Transverse colon (tissue), 4 donors: ENCODE measurements at regions not wholly inside any gene's neighbourhood (a gene's known extent, or its start where the extent isn't known, plus 50 kb on each side); places are given as distances from the start of the nearest gene placed in this dataset.
"Not testable (repeated sequence)": the region's sequence is repeated elsewhere in the genome, so short reads cannot be mapped to it uniquely, and the experiment has no call there.

Experiments used
- DNase-seq: peaks from one replicate; pipeline ENCODE4 v3.0.0-alpha.2; 2019
- H3K27ac ChIP-seq, 4 donors: fragments of 200-600 bp; sonication (generic); 2 replicates each; pipeline ENCODE4 v1.5.1; 2016 to 2018; ENCODE audit warnings: inconsistent platforms in 4 of 4
- H3K27me3 ChIP-seq: fragments of 200-600 bp; sonication (generic); 2 replicates; pipeline ENCODE4 v1.5.1; 2017; ENCODE audit warnings: inconsistent platforms
- H3K36me3 ChIP-seq, 4 donors: fragments of 200-600 bp; sonication (generic); 2 replicates each; pipeline ENCODE4 v1.5.1; 2017 to 2019; ENCODE audit warnings: inconsistent platforms in 4 of 4
- H3K4me1 ChIP-seq, 4 donors: fragments of 200-600 bp; sonication (generic); 2 replicates each; pipeline ENCODE4 v1.5.1; 2017 to 2020; ENCODE audit warnings: inconsistent platforms in 4 of 4
- H3K4me3 ChIP-seq, 4 donors: fragments of 200-600 bp; sonication (generic); 1 replicate in 1 of 4; 2 replicates in 3 of 4; pipeline versions ENCODE4 v1.5.1 to v1.6.1; 2017 to 2019; ENCODE audit warnings: inconsistent platforms in 4 of 4
- H3K9me3 ChIP-seq, 2 donors: fragments of 200-600 bp; sonication (generic); 2 replicates each; pipeline ENCODE4 v1.5.1; 2017 to 2019; ENCODE audit warnings: inconsistent platforms in 2 of 2
- CTCF ChIP-seq, 5 experiments: fragments of 200-600 bp in 3 of 5; fragments of 450-650 bp in 2 of 5; sonication (generic) in 3 of 5; IDR thresholded peaks; 1 replicate in 2 of 5; 2 replicates in 3 of 5; pipeline ENCODE4 v1.5.1; 2016 to 2017; ENCODE audit warnings: antibody characterized with exemption in 5 of 5, inconsistent platforms in 3 of 5, mild to moderate bottlenecking in 2 of 5, moderate library complexity in 1 of 5
- EP300 ChIP-seq: sonication (generic); formaldehyde crosslinking; IDR thresholded peaks from one replicate; pipeline ENCODE4 v1.6.1; 2017; ENCODE audit warnings: antibody characterized with exemption, low read depth
- POLR2A ChIP-seq: fragments of 450-650 bp; IDR thresholded peaks from one replicate; pipeline ENCODE4 v1.6.1; 2016; ENCODE audit warnings: antibody characterized with exemption, mild to moderate bottlenecking, moderate library complexity
- POLR2AphosphoS5 ChIP-seq, 3 donors: sonication (generic); formaldehyde crosslinking; IDR thresholded peaks; one replicate each; pipeline ENCODE4 v1.6.1; 2016; ENCODE audit warnings: antibody characterized with exemption in 3 of 3
- WGBS, 2 donors: methylation state at CpG; one replicate each; pipeline ENCODE4 v1.1.5; 2018; ENCODE audit warnings: low coverage in 1 of 2; 5-methylcytosine and 5-hydroxymethylcytosine counted together
- in situ Hi-C, 4 donors: fragments of 200-750 bp; cut with MboI; loops; one replicate each; pipeline versions ENCODE4 v1.15.0 to v1.15.1; 2017; ENCODE audit warnings: low sequenced_read_pairs in 3 of 4, low pct_ligation_motif_present in 1 of 4, low pct_unique_long_range_greater_than_20kb in 1 of 4
- intact Hi-C: fragments of 100-400 bp; cut with DNase I; formaldehyde crosslinking; loops from one replicate; pipeline ENCODE4 v1.15.1; 2023; ENCODE audit warnings: low total_unique reads

GRCh38 chr1:25116832-25117231, 115.5 kb downstream of the SYF2 start:
- in situ Hi-C loops: loop anchor here in 1 of 4 donors (5.0 kb wide), 1 partner anchor 90 kb away; no protein-coding TSS in a partner anchor

GRCh38 chr1:25116117-25116516, 116.2 kb downstream of the SYF2 start:
- in situ Hi-C loops: loop anchor here in 1 of 4 donors (5.0 kb wide), 1 partner anchor 91 kb away; no protein-coding TSS in a partner anchor
- H3K27me3 ChIP-seq, DNase-seq, H3K4me3 ChIP-seq, H3K36me3 ChIP-seq, H3K4me1 ChIP-seq, H3K9me3 ChIP-seq, H3K27ac ChIP-seq: not testable (repeated sequence)
- WGBS, 2 donors: 90 to 96% methylated on average over 2 to 7 of the region's 7 CpGs
- intact Hi-C loops: loop anchor here (1.0 kb wide), 1 partner anchor 8 kb away; no protein-coding TSS in a partner anchor

More at GRCh38 chr1:25116832-25117231, 115.5 kb downstream of the SYF2 start:
- no peaks in the 10 kb centered on the region for H3K4me1 ChIP-seq
- no peaks in the 10 kb centered on the region for H3K9me3 ChIP-seq
- no peak for DNase-seq
- no peak overlapping the region for H3K27ac ChIP-seq
- intact Hi-C loops: loop anchor here (1.0 kb wide), 1 partner anchor 9 kb away; no protein-coding TSS in a partner anchor
- H3K36me3 ChIP-seq: no peaks in the 10 kb centered on the region
- no peak overlapping the region for H3K4me3 ChIP-seq
- WGBS, 2 donors: 88 to 95% methylated on average over 3 to 4 of the region's 4 CpGs
- no peak for TF ChIP-seq EP300
- no peak for TF ChIP-seq POLR2A
- no peaks in the 10 kb centered on the region for H3K27me3 ChIP-seq

GRCh38 chr1:25113731-25114130, 118.6 kb downstream of the SYF2 start:
- in situ Hi-C loops: no loop called here
- TF ChIP-seq CTCF (IDR thresholded peaks at IDR 0.05) (no peak), EP300 (no peak), POLR2AphosphoS5 (IDR thresholded peaks at IDR 0.05) (no peak), POLR2A (no peak)
- Histone ChIP-seq H3K27me3 (no peaks in the 10 kb centered on the region), H3K9me3 (no peaks in the 10 kb centered on the region), H3K36me3 (no peaks in the 10 kb centered on the region), H3K4me1 (no peaks in the 10 kb centered on the region), H3K27ac (no peak overlapping the region), H3K4me3 (no peak overlapping the region)
- WGBS, 2 donors: 80 to 85% methylated on average over 1 to 4 of the region's 4 CpGs
- intact Hi-C loops: no loop called here
- DNase-seq: no peak

- DNase-seq: no peak
- Histone ChIP-seq H3K27me3 (no peaks in the 10 kb centered on the region), H3K27ac (no peak overlapping the region), H3K36me3 (no peaks in the 10 kb centered on the region), H3K9me3 (no peaks in the 10 kb centered on the region), H3K4me1 (no peaks in the 10 kb centered on the region), H3K4me3 (no peak overlapping the region)
- intact Hi-C loops: no loop called here
- TF ChIP-seq POLR2A (no peak), POLR2AphosphoS5 (IDR thresholded peaks at IDR 0.05) (no peak), CTCF (IDR thresholded peaks at IDR 0.05) (no peak), EP300 (no peak)
- in situ Hi-C loops: no loop called here
- WGBS, 2 donors: 80% methylated on average over 3 of the region's 3 CpGs; no CpG with 5 or more reads in 1 of the 2 donors
Observed at GRCh38 chr1:25113086-25113485, 119.2 kb downstream of the SYF2 start.

- in situ Hi-C loops (no loop called here), intact Hi-C loops (no loop called here)
- Histone ChIP-seq H3K4me3 (no peak overlapping the region), H3K27me3 (no peaks in the 10 kb centered on the region), H3K9me3 (no peaks in the 10 kb centered on the region), H3K4me1 (no peaks in the 10 kb centered on the region), H3K27ac (no peak overlapping the region), H3K36me3 (no peaks in the 10 kb centered on the region)
- WGBS, 2 donors: 43 to 84% methylated on average over 1 to 6 of the region's 6 CpGs
- TF ChIP-seq CTCF (IDR thresholded peaks at IDR 0.05) (no peak), EP300 (no peak), POLR2A (no peak), POLR2AphosphoS5 (IDR thresholded peaks at IDR 0.05) (no peak)
- DNase-seq: no peak
Observed at GRCh38 chr1:25112400-25112799, 119.9 kb downstream of the SYF2 start.
